ENCODE measurements at regions not wholly inside any gene's neighbourhood (a gene's known extent, or its start where the extent isn't known, plus 50 kb on each side); places are given as distances from the start of the nearest gene placed in this dataset.

DNA sequence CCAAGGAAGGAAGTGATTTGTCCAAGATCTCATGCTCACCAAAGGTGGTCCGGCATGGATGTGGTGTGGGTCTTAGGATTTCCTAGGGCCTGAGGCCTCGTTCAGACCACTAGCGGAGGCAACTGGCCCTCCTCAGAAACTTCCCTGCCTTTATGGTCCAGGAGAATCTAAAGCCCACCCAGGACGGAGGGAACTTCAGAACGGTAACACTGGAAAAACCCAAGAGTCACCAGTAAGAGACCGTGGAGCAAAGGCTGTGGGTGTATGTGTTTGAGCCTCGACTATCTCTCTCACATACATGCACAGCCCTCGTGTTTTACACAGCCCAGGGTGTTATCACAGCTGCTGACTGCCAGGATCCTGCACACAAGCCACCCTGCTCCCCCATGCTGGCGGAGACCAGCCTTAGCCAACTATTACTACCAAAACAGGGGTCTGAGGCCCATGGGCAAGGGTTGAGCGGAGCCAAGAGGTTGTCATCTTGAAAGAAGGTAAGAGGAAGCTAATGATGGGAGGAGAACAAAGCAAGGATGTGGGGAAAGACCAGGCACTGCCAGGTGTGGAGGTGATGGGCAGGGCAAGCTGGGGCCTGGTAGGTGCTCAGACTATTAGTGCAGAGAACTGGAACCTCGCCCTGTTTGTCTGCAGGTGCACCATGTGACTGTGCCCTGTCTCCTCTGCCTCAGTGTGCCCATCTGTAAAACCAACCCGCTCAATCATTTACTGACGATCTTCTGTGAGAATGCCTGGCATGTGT lies 170.2 kb upstream of the ZMIZ1 start:
- DNase-seq (ENCODE audit: low read depth, low spot score) = no peak

DNA sequence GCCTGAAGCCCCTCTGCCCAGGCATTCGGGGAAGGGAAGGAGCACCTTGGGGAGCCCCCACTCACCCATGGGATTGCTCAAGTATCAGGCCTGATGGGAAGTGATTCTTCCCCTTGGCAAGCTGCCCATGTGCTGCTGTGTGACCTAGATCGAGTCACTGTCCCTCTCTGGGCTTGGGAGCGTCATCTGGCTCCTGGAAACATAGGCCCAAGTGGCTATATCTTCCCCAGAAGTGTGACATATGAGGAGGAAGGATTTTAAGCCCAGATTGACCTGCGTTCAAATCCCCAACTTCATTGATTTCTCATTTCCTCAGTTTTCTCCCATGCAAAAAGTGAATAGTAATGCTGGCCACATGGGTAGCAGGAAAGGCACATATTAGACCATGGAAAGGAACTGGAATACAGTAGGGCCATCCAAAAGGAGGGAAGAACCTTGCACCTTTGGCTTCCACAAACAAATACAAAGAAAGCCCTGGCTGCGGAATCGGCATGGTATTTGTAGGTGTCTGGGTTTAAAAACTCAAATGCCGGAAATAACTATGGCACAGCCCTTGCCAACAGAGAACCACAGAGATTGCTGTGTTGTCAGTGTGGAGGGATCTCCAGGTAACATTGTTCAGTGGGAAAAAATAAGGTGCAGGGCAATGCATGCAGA lies 169.5 kb upstream of the ZMIZ1 start:
- DNase-seq (ENCODE audit: low read depth, low spot score) = no peak

DNA sequence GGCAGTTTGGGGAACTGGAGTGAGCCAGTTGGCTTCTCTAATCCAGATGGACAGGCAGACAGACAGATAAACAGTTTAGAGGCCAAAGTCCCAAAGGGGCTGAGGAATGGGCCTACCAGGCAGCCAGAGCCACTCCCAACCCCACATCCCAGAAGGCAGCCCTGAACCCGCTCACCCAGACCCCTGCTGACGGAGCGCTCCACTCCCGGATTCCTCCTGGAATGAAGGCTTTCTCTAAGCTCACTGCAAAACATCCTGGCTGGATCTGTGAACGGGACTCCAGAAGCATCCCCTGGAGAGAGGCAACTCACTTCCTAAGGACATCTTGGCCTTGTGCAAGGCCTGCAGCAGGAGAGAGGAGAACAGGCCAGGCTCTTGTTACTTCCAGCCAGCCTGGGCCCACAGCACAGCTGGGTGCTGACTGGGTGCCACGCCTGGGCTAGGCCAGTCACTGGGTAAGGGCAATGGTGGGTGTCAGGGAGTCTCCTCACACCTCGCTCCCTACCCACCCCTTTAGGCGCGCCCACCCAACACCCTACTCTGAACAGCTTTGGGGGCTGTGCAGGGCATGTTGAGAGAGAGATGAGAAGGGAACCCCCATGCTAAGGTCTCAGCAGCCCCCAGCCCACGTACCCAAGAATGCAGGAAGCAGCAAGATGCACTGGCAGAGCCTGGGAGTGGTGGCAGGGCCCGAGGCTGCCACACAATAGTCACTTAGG lies 168.6 kb upstream of the ZMIZ1 start:
- no peak for DNase-seq (ENCODE audit: low read depth, low spot score)

DNA sequence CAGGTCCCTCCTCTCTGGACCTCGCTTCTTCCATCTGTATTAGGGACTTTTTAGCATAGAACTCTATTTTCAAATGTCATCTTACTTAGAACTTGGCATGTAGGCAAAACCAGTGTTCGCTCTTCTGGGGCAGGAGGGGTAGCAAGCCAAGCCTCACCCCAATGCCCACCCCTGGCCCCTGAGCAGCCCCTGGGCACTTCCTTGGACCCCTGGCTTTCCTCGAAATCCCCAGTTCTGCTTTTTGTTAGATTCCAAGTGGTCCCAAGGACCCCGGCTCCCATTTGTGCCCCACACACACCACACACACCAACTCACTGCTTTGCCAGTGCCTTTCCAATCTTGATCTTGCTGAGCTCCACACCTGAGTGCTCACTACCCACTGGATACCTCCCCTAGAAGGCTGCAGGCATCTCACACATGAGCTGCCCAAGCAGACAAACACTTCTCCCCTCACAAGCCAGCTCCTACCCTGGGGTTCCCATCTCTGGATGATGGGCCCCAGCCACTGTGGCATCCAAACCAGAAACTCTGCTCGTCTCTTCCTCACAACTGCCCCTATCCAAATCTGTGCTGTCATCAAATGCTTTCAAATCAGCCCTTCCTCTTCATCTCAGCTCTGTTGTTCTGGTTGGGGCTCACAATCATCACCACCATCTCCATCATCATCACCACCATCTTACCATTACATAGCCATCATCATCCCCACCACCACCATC lies 167.9 kb upstream of the ZMIZ1 start:
- no peak for DNase-seq (ENCODE audit: low read depth, low spot score)

DNA sequence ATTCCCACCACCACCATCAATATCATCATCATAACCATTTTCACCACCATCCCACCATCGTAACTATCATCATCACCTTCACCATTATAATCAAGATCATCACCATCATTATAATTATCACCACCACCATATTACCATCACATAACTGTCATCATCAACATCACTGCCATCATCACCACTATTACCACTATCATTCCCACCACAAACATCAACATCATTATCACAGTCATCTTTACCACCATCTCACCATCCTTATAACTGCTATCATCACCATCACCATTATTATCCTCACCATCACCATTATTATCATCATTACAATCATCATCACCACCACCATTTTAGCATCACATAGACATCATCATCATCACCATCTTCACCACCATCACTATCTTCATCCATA lies 167.1 kb upstream of the ZMIZ1 start:
- DNase-seq (ENCODE audit: low read depth, low spot score) = no peak

DNA sequence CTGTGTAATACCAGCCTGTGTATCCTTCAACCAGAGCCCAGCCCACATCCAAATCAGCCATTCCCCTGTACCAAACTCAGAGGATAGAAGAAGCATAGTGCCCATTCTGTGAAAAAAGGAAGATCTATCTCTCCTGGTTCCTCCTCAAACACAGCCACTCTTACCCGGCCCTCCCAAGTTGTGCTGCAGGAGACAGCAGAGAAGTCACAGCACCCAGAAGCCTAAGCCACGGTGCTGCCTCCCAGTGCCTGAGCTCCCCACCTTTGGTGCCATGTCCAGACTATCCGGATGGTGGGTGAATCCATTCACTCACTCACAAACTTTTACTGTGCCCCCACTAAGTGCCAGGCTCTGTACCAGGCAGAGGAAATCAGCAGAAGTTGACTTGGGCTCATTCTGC lies 166.0 kb upstream of the ZMIZ1 start:
- DNase-seq (ENCODE audit: low read depth, low spot score) = no peak

DNA sequence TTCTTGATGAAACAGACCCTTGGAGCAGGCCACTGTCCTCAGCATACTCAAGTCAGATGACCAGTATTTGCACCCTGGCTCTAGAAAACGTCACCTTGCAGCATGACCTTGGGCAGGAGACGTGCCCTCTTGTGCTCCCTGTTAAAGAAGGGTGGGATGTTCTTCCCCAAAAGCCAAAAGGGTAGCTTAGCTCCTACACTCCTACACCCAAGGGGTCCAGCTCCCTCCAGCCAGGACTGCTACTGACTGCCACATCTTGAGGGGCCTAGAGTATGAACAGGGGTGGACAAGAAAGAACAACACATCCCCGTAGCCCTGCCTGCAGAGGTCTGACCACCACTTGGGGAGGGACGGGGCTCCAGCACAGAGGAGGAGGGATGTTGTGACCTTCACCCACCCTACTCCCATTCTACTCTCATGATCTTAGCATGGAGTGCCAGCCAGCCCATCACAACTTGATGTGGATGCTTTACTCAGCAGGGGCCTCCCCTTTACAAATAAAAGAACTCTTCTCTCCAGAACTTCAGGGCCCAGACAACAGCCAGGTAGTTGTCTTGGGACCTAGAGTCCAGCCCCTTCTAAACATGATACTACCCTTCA lies 165.3 kb upstream of the ZMIZ1 start:
- no peak for DNase-seq (ENCODE audit: low read depth, low spot score)

DNA sequence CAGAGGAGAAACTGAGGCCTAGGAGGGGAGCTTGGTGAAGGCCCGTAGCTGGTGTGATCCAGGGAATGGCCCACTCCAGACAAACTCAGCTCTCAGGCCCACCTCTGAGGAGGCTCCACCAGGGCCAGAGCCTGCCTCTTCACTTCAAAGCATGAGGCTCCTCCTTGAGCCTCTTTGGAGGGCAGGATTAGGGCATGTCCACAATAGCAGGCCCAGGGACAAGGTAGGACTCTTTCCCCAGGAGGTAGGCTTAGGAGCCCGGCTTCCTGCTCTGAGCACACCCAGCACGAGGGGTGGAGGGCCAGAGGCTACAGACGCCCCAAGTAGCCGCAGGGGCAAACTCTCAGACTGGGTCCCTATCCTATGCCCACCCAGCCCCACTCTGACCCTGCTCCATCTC lies 164.6 kb upstream of the ZMIZ1 start:
- DNase-seq (ENCODE audit: low read depth, low spot score) = no peak

DNA sequence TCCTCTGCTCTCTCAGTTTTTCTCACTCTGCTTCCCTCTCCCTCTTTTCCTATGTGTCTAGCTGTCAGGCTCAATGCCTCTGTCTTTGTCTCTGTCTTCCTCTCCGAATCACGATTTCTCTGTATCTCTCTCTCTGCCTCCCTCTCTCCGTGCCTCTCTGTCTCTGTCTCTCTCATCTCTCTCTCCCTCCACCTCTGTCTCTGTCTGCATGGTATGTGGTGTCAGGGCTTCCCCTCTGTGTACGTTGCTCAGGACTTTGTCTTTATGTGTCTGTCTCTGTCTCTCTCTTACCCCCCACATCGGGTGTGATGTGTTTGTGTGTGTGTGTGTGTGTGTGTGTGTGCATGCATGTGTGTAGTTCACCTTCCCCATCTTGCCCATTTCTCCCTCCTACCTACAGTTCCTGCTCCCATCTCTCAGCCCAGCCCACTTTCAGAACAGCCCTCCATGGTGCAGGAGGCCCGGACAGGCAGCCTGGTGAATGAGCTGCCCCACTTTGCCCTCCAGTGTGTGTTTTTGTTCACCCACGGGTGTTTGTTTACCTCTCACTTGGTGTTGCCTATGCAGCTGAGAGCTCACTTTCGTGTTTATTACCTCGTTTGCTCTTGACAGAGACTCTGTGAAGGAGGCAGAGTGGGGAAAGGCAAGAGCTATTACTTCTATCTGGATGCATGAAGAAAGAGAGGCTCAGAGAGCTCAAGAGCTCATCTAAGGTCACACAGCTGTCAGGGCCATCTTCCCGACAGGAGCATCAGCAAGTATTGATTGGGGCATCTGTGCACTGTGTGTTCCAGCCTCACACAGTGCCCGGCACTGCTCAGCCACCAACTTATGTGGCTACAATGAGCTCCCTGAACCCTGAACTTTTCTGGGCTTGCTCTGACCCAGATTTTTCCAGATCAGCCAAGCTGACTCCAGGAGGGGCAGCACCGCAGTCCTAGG lies 163.5 kb upstream of the ZMIZ1 start:
- DNase-seq (ENCODE audit: low read depth, low spot score) = no peak

DNA sequence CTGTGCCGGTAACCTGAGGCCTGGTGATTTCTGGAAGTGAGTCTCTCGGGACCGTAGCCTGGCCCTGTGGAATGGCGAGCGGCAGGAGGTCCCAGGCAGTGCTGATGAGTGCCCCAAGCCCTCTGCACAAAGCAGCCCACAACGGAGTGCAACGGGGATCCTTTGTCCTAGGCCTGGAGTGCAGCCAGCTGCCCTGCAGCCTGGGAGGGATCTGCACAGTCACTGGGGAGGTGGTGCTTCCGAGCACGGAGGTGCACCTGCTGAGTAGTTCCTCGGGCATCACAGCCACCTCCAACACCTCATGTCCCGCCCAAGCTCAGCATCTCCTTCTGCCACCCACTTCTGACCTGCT lies 162.8 kb upstream of the ZMIZ1 start:
- peak; percentile 31 for DNase-seq (ENCODE audit: low read depth, low spot score)

DNA sequence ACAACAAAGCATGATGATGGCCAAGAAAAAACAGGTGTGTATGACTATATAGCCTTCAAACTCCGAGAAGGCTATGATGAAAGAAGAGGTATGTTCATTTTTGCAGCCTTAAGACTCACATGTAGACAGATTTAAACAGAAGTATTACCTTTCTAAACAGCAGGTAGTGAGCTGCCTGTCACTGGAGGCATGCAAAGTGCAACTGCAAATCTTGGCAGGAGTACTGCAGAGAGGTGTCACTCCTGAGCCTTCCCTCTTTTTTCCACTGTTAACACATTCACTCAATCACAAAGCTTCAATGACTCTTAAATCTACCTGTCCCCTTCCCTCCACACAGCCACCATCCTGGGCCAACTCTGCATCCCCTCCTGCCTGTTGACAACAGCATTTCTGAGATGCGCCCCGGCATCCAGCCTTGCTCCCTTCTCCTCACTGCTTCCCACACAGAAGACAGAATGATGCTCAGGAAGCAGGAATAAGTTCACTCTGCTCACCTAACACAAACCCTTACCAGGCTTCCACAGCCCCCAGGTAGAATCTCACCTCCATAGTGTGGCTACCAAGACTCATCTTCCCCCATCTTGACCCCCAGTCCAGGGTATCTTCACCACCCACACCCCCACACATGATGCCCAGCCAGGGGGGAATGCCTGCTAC lies 161.9 kb upstream of the ZMIZ1 start:
- DNase-seq (ENCODE audit: low read depth, low spot score) = no peak

DNA sequence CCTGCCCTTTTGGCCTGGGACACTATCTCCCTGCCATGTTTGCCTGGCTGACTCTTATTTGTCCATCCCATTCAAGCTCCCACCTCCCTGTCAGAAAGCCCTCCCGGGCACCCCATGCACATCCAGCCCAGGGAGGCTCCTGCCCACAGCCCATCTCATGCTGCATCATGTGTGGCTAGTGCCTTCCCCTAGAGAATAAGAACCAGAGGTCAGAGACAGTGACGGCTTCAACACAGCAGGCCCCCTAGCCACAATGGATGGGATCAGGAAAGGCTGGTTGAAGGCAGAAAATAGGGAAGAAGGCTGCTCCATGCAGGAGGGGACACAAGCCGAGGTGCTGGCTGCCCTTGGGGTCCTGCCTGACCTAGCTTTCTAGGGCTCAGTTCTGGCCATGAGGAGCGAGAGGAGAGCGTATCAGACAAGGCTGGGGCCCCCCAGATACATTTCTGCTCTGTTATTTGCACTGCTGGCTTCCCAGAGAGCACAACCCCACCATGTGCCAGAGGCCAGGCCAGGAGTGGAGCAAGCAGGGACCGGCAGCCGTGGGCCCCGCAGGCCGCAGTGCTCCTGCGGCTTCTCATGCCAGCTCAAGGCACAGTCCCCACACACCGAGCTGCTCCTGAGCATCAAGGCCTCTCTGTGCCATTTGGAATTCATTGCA lies 161.1 kb upstream of the ZMIZ1 start:
- DNase-seq (ENCODE audit: low read depth, low spot score) = no peak

DNA sequence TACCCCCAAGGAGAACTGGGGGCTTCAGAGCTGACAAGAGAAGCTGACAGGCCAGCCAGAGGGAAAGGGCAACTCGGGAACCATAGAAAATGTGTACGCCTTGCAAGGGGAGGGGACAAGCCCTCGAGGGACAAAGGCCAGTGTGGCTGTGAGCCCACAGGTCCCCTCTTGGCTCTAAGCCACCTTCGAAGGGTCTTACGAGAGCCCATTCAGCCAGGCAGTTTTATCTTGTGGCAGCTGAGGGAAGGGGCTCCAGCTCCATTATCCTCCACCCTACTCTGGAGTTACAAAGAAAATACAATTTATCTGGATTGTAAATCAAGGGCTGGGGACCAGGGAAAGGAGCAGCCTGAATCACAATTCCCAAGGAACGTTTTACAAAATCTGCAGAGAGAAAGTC lies 159.5 kb upstream of the ZMIZ1 start:
- no peak for DNase-seq (ENCODE audit: low read depth, low spot score)

DNA sequence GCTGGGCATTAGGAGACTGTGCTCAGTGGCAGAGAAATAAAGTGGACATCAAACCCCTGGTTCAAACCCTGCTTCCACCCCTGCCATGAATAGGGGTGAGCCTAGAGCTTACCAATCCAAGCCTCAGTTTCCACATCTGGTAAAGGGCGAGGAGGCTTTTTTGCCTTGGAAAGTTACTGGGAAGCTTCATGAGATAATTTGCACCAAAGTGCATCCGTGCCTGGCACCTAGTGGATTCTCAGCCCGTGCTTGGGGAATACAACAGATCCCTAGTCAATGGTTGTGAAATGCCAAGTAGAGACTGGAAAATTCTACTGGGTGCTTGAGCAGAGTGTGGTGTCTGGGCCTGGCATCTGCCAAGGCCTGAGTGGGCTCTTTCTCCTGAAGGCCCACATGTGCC lies 158.7 kb upstream of the ZMIZ1 start:
- no peak for DNase-seq (ENCODE audit: low read depth, low spot score)

DNA sequence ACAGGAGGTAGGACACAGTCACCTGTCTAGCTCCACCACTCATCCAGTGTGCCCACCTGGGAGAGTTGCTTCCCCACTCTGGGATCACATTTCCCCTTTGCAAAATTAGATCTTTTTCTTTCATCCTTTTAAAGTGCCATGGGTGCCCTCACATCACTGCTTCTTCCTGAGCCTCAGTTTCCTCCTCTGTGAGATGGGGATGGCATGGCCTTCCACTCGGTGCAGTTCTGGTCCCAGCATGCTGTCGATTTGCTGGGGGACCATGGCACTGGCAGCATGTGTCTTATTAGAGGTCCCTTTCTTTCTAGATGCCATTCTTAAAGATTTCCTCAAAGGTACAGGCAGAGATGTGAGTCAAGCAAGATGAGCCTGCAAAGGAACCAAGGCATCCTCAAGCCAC lies 158.3 kb upstream of the ZMIZ1 start:
- DNase-seq (ENCODE audit: low read depth, low spot score) = no peak

DNA sequence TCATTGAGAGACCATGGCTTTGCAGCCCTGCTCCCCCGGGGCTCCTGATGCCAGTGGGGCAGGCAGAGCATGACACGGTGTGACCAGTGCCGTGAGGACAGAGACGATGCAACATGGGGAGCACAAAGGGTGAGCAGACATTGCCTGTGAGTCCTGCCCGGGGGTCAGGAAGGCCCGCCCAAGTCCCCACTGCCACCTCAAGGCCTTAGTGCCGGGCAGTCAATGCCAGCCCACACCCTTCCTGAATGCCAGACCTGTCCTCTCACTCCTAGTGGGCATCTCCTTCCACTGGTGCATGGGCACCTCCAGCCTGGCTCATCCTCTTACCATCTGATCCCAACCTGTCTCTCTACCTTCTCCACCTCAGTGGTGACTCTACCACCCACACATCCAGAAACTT lies 157.9 kb upstream of the ZMIZ1 start:
- DNase-seq (ENCODE audit: low read depth, low spot score) = no peak

DNA sequence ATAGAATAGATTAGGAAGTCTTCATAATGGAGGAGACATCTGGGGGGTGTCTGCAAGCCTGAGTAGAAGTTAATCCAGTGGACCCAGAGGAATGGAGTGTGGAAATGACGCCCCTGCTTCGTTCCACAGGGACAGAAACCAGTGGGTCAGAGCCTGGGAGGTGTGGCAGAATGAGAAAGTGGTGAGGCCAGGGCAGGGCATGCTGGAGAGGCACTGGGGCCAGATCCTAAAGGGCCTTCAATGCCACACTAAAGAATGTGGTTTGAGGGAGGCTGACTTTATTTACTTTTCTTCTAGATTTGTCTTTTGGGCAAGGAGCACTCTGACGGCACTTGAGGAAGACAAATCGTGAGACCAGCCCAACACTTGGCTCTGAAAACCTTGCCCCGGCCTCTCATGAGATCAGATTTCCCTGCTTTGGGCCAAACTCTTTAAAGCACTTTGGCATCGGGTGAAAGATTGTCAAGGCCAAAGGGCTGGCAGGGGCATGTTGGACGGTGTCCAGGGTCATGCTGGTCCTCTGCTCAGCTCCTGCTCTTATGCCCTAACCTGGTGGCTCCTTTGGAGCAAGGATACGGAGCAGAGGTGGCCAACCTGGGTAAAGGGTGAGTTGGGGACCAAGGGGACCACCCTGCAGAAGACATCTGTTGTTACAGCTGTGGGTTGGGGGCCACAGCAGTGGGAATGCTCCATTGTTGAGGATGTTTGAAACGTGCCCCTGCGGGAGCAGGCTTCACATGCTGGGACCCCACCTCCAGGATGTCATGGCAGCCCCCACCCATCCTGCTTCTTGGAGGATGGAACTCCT lies 157.0 kb upstream of the ZMIZ1 start:
- no peak for DNase-seq (ENCODE audit: low read depth, low spot score)

DNA sequence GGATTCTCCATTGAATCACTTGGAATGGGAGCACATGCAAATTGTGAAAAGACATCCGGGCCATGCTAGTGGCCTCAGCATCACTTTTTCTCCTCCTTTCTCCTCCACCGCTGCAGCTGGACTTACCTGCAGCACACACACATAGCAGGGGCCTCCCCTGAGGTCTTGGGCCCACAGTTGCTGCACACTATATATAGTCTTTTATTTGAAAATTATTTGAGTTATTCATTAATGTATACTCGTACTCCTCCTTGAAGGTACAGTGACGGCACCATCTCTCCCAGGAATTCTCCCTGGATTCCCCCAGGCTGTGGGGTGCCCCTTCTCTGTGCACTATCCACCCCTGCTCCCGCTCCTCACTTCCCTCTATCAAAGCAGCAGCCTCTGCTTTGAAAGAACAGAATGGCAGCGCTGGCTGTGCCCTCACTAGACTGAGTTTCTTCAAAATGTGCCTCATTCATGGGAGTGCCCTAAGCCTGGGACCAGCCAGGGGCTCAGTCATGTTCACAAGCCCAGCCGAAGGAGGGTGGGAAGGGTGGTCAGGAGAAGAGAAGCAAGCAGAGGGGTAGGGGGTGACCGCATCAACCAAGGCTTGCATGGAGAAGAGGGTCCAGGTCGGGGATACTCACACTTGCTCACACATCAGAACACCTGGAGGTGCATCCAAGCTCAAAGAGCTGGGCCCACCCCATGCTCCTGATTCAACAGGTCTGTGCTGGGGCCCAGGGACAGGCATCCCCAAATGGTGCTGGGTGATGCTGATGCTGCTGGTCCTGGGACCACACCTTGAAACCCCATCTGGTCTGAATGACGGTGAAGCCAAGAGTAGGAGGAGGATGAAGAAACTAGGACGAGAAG lies 156.2 kb upstream of the ZMIZ1 start:
- no peak for DNase-seq (ENCODE audit: low read depth, low spot score)

All from astrocyte of the hippocampus (primary cell).